Upper lobe of right lung (tissue), 1 donor: ENCODE measurements at regions not wholly inside any gene's neighbourhood (a gene's known extent, or its start where the extent isn't known, plus 50 kb on each side); places are given as distances from the start of the nearest gene placed in this dataset.

Experiments used
- ATAC-seq: fragments of 200-7000 bp; cut with Tn5 transposase; one replicate; pipeline ENCODE4 v1.9.1; 2020; ENCODE audit warnings: mild to moderate bottlenecking, moderate library complexity
- DNase-seq: peaks from one replicate; pipeline ENCODE4 v3.0.0-alpha.2; 2020
- H3K27ac ChIP-seq: fragments of 200-600 bp; one replicate; pipeline ENCODE4 v1.8.0; 2022
- H3K27me3 ChIP-seq: fragments of 200-600 bp; one replicate; pipeline ENCODE4 v1.8.0; 2022; ENCODE audit warnings: mild to moderate bottlenecking
- H3K36me3 ChIP-seq: fragments of 200-600 bp; one replicate; pipeline ENCODE4 v1.8.0; 2022
- H3K4me1 ChIP-seq: fragments of 200-600 bp; one replicate; pipeline ENCODE4 v1.8.0; 2022
- H3K4me3 ChIP-seq: fragments of 200-600 bp; one replicate; pipeline ENCODE4 v1.8.0; 2022; ENCODE audit warnings: mild to moderate bottlenecking
- H3K9me3 ChIP-seq: fragments of 200-600 bp; one replicate; pipeline ENCODE4 v1.8.0; 2022
- CTCF ChIP-seq: fragments of 200-600 bp; IDR thresholded peaks from one replicate; pipeline ENCODE4 v1.8.0; 2022; ENCODE audit warnings: antibody characterized with exemption
- intact Hi-C: fragments of 100-400 bp; cut with DNase I; formaldehyde crosslinking; loops from one replicate; pipeline ENCODE4 v1.11.0; 2022
- donor health status: DM: no; HTN: yes; CAD: no; lungs with severe emphysema.

- Histone ChIP-seq H3K9me3 (no peaks in the 10 kb centered on the region), H3K27ac (no peak overlapping the region), H3K4me3 (no peak overlapping the region), H3K27me3 (no peaks in the 10 kb centered on the region), H3K4me1 (no peaks in the 10 kb centered on the region), H3K36me3 (no peaks in the 10 kb centered on the region)
- ATAC-seq, result no peak
- DNase-seq, result no peak
- intact Hi-C loops, result no loop called here
- TF ChIP-seq CTCF, result no peak
Measured at GRCh38 chr4:129167640-129168260, 71.8 kb downstream of the C4orf33 start.

GRCh38 chr4:129172181-129172580 is 76.2 kb downstream of the C4orf33 start:
- no peaks in the 10 kb centered on the region for H3K27me3 ChIP-seq
- TF ChIP-seq CTCF, result no peak
- H3K36me3 ChIP-seq, result no peaks in the 10 kb centered on the region
- H3K27ac ChIP-seq, result no peak overlapping the region
- H3K4me3 ChIP-seq, result no peak overlapping the region
- intact Hi-C loops, result no loop called here
- DNase-seq (no peak), ATAC-seq (no peak)
- H3K9me3 ChIP-seq, result no peaks in the 10 kb centered on the region
- no peaks in the 10 kb centered on the region for H3K4me1 ChIP-seq

GRCh38 chr4:129176864-129177263 is 80.9 kb downstream of the C4orf33 start:
- H3K4me3 ChIP-seq, result no peak overlapping the region
- intact Hi-C loops, result no loop called here
- H3K36me3 ChIP-seq, result no peaks in the 10 kb centered on the region
- H3K27ac ChIP-seq, result no peak overlapping the region
- no peaks in the 10 kb centered on the region for H3K9me3 ChIP-seq
- ATAC-seq, result no peak
- H3K4me1 ChIP-seq, result no peaks in the 10 kb centered on the region
- no peak for DNase-seq
- H3K27me3 ChIP-seq, result no peaks in the 10 kb centered on the region
- TF ChIP-seq CTCF, result no peak

GRCh38 chr4:129179276-129179675 is 83.3 kb downstream of the C4orf33 start:
- intact Hi-C loops, result no loop called here
- no peak overlapping the region for H3K4me3 ChIP-seq
- DNase-seq (no peak), ATAC-seq (no peak)
- no peaks in the 10 kb centered on the region for H3K9me3 ChIP-seq
- H3K27me3 ChIP-seq, result no peaks in the 10 kb centered on the region
- TF ChIP-seq CTCF, result no peak
- H3K4me1 ChIP-seq, result no peaks in the 10 kb centered on the region
- no peaks in the 10 kb centered on the region for H3K36me3 ChIP-seq
- no peak overlapping the region for H3K27ac ChIP-seq

GRCh38 chr4:129189630-129190029 is 93.7 kb downstream of the C4orf33 start:
- no peak for ATAC-seq

More at GRCh38 chr4:129189630-129190029, 93.7 kb downstream of the C4orf33 start:
- no peaks in the 10 kb centered on the region for H3K4me1 ChIP-seq
- no peak overlapping the region for H3K27ac ChIP-seq
- no peaks in the 10 kb centered on the region for H3K27me3 ChIP-seq
- TF ChIP-seq CTCF, result no peak
- H3K36me3 ChIP-seq, result no peaks in the 10 kb centered on the region
- no peak overlapping the region for H3K4me3 ChIP-seq
- DNase-seq, result no peak
- intact Hi-C loops, result no loop called here
- no peaks in the 10 kb centered on the region for H3K9me3 ChIP-seq
